Stimulated activated CD8-positive, alpha-beta memory T cell treated with anti-CD3 and anti-CD28 coated beads, Interleukin-15, amount 100 ng/mL, for 48 hours (primary cell): ENCODE measurements at regions not wholly inside any gene's neighbourhood (a gene's known extent, or its start where the extent isn't known, plus 50 kb on each side); places are given as distances from the start of the nearest gene placed in this dataset.
"Not testable (repeated sequence)": the region's sequence is repeated elsewhere in the genome, so short reads cannot be mapped to it uniquely, and the experiment has no call there.

Experiments used
- DNase-seq, 2 donors: peaks; one replicate each; pipeline ENCODE4 v3.0.0-alpha.2; 2020; ENCODE audit warnings: low read depth in 2 of 2

GRCh38 chr1:67584938-67585337, 100.1 kb upstream of the GADD45A start:
- DNase-seq: no peak

GRCh38 chr1:67586596-67586995, 98.4 kb upstream of the GADD45A start:
- no peak for DNase-seq

GRCh38 chr1:67588178-67588855, 96.7 kb upstream of the GADD45A start:
- DNase-seq: no peak

GRCh38 chr1:67589519-67590233, 95.3 kb upstream of the GADD45A start:
- no peak for DNase-seq

GRCh38 chr1:67590329-67590728, 94.7 kb upstream of the GADD45A start:
- DNase-seq: no peak

GRCh38 chr1:67594764-67595163, 90.2 kb upstream of the GADD45A start:
- DNase-seq: no peak

- DNase-seq: no peak
Measured at GRCh38 chr1:67596674-67597073, 88.3 kb upstream of the GADD45A start.

GRCh38 chr1:67597336-67597735, 87.7 kb upstream of the GADD45A start:
- no peak for DNase-seq

- no peak for DNase-seq
Measured at GRCh38 chr1:67599085-67599484, 85.9 kb upstream of the GADD45A start.

- DNase-seq: no peak
Measured at GRCh38 chr1:67601539-67601938, 83.5 kb upstream of the GADD45A start.

- DNase-seq: no peak
Measured at GRCh38 chr1:67601955-67602354, 83.0 kb upstream of the GADD45A start.

- DNase-seq: no peak
Measured at GRCh38 chr1:67604778-67605177, 80.2 kb upstream of the GADD45A start.

- no peak for DNase-seq
Measured at GRCh38 chr1:67605209-67605780, 79.7 kb upstream of the GADD45A start.

GRCh38 chr1:67607286-67607685, 77.7 kb upstream of the GADD45A start:
- no peak for DNase-seq

GRCh38 chr1:67607699-67608098, 77.3 kb upstream of the GADD45A start:
- no peak for DNase-seq

- no peak for DNase-seq
Measured at GRCh38 chr1:67608661-67609576, 76.1 kb upstream of the GADD45A start.

GRCh38 chr1:67609577-67610341, 75.2 kb upstream of the GADD45A start:
- DNase-seq: no peak

GRCh38 chr1:67610450-67610849, 74.6 kb upstream of the GADD45A start:
- DNase-seq: no peak

- DNase-seq: no peak
Measured at GRCh38 chr1:67611846-67612245, 73.2 kb upstream of the GADD45A start.

- DNase-seq: no peak
Measured at GRCh38 chr1:67612788-67613241, 72.2 kb upstream of the GADD45A start.

- DNase-seq: not testable (repeated sequence)
Measured at GRCh38 chr1:67613479-67613878, 71.5 kb upstream of the GADD45A start.
